ENCODE measurements at regions not wholly inside any gene's neighbourhood (a gene's known extent, or its start where the extent isn't known, plus 50 kb on each side); places are given as distances from the start of the nearest gene placed in this dataset.

- no peaks in the 10 kb centered on the region for H4K20me1 ChIP-seq (ENCODE audit: control insufficient read depth, insufficient read depth, low read depth, low read length)
Observed at GRCh38 chr7:79673421-79673820, 220.0 kb upstream of the MAGI2 start.

GRCh38 chr7:79668292-79668691 lies 214.8 kb upstream of the MAGI2 start:
- Histone ChIP-seq H3K4me2 (ENCODE audit: low read length) (no peak overlapping the region), H3K9me3 (ENCODE audit: control insufficient read depth, insufficient read depth, low read length) (peaks cover 8% of the 10 kb centered on the region; the same call in 1 of the 2 replicates), H3K4me1 (ENCODE audit: control insufficient read depth, low read length) (no peaks in the 10 kb centered on the region), H3K4me3 (ENCODE audit: low read length) (no peak overlapping the region), H3K36me3 (ENCODE audit: control insufficient read depth, low read length) (no peaks in the 10 kb centered on the region), H3F3A (ENCODE audit: control insufficient read depth, insufficient read depth) (no peaks in the 10 kb centered on the region), H4K20me1 (ENCODE audit: control insufficient read depth, insufficient read depth, low read depth, low read length) (no peaks in the 10 kb centered on the region), H3K9me2 (replicated peaks; ENCODE audit: control insufficient read depth, low read length) (no peaks in the 10 kb centered on the region), H3K27ac (ENCODE audit: low read depth, low read length) (no peak overlapping the region), H3K79me2 (ENCODE audit: control insufficient read depth, low read length) (no peaks in the 10 kb centered on the region), H3K27me3 (ENCODE audit: control insufficient read depth, low read length) (no peaks in the 10 kb centered on the region)
- TF ChIP-seq EZH2phosphoT487 (IDR thresholded peaks at IDR 0.05; ENCODE audit: borderline replicate concordance, low read length), result no peak
- TF ChIP-seq, protein P1, sequence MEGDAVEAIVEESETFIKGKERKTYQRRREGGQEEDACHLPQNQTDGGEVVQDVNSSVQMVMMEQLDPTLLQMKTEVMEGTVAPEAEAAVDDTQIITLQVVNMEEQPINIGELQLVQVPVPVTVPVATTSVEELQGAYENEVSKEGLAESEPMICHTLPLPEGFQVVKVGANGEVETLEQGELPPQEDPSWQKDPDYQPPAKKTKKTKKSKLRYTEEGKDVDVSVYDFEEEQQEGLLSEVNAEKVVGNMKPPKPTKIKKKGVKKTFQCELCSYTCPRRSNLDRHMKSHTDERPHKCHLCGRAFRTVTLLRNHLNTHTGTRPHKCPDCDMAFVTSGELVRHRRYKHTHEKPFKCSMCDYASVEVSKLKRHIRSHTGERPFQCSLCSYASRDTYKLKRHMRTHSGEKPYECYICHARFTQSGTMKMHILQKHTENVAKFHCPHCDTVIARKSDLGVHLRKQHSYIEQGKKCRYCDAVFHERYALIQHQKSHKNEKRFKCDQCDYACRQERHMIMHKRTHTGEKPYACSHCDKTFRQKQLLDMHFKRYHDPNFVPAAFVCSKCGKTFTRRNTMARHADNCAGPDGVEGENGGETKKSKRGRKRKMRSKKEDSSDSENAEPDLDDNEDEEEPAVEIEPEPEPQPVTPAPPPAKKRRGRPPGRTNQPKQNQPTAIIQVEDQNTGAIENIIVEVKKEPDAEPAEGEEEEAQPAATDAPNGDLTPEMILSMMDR (IDR thresholded peaks at IDR 0.05; ENCODE audit: low read depth, low read length, poor library complexity, severe bottlenecking), result no peak

More at GRCh38 chr7:79673421-79673820, 220.0 kb upstream of the MAGI2 start:
- Histone ChIP-seq H3K4me2 (ENCODE audit: low read length) (no peak overlapping the region), H3K27ac (ENCODE audit: low read depth, low read length) (no peak overlapping the region), H3K79me2 (ENCODE audit: control insufficient read depth, low read length) (no peaks in the 10 kb centered on the region), H3F3A (ENCODE audit: control insufficient read depth, insufficient read depth) (no peaks in the 10 kb centered on the region), H3K4me3 (ENCODE audit: low read length) (no peak overlapping the region), H3K4me1 (ENCODE audit: control insufficient read depth, low read length) (no peaks in the 10 kb centered on the region), H3K27me3 (ENCODE audit: control insufficient read depth, low read length) (no peaks in the 10 kb centered on the region), H3K36me3 (ENCODE audit: control insufficient read depth, low read length) (no peaks in the 10 kb centered on the region), H3K9me2 (replicated peaks; ENCODE audit: control insufficient read depth, low read length) (no peaks in the 10 kb centered on the region), H3K9me3 (ENCODE audit: control insufficient read depth, insufficient read depth, low read length) (no peaks in the 10 kb centered on the region)
- TF ChIP-seq, protein P1 (IDR thresholded peaks at IDR 0.05; ENCODE audit: low read depth, low read length, poor library complexity, severe bottlenecking), result no peak
- no peak for TF ChIP-seq EZH2phosphoT487 (IDR thresholded peaks at IDR 0.05; ENCODE audit: borderline replicate concordance, low read length)

DNA sequence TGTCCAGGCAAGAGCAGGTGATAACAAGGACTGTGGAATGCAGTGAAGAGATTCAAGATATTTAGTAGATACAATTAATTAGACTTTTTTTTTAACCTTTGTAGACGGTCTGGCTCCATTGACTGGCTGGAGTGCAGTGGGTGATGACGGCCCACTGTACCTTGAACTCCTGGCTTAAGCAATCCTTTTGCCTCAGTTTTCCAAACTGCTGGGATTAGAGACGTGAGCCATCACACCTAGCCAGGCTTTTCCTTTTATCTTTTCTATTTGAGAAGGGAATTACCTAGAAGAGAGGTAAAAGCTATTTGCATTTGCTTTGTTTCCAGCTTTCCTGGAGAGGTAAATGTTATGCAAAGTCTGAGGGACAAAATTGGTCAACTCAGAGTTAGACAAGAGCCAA lies 213.0 kb upstream of the MAGI2 start:
- no peaks in the 10 kb centered on the region for H3K9me2 ChIP-seq (replicated peaks; ENCODE audit: control insufficient read depth, low read length)
- H3K79me2 ChIP-seq (ENCODE audit: control insufficient read depth, low read length), result no peaks in the 10 kb centered on the region
- no peak overlapping the region for H3K4me3 ChIP-seq (ENCODE audit: low read length)
- H4K20me1 ChIP-seq (ENCODE audit: control insufficient read depth, insufficient read depth, low read depth, low read length), result no peaks in the 10 kb centered on the region
- no peak overlapping the region for H3K27ac ChIP-seq (ENCODE audit: low read depth, low read length)
- peaks cover 8% of the 10 kb centered on the region; the same call in 1 of the 2 replicates for H3K9me3 ChIP-seq (ENCODE audit: control insufficient read depth, insufficient read depth, low read length)
- TF ChIP-seq, protein P1 (IDR thresholded peaks at IDR 0.05; ENCODE audit: low read depth, low read length, poor library complexity, severe bottlenecking), result no peak
- TF ChIP-seq EZH2phosphoT487 (IDR thresholded peaks at IDR 0.05; ENCODE audit: borderline replicate concordance, low read length), result no peak
- H3K36me3 ChIP-seq (ENCODE audit: control insufficient read depth, low read length), result no peaks in the 10 kb centered on the region
- no peaks in the 10 kb centered on the region for H3K27me3 ChIP-seq (ENCODE audit: control insufficient read depth, low read length)
- no peaks in the 10 kb centered on the region for H3F3A ChIP-seq (ENCODE audit: control insufficient read depth, insufficient read depth)
- no peak overlapping the region for H3K4me2 ChIP-seq (ENCODE audit: low read length)
- H3K4me1 ChIP-seq (ENCODE audit: control insufficient read depth, low read length), result no peaks in the 10 kb centered on the region
